Fibroblast of villous mesenchyme (primary cell): ENCODE measurements at regions not wholly inside any gene's neighbourhood (a gene's known extent, or its start where the extent isn't known, plus 50 kb on each side); places are given as distances from the start of the nearest gene placed in this dataset.

Experiments used
- DNase-seq: peaks from one replicate; pipeline ENCODE4 v3.0.0-alpha.2; 2010; ENCODE audit warnings: low read depth
- H3K4me3 ChIP-seq: 2 replicates; pipeline ENCODE4 v1.5.1; 2011; ENCODE audit warnings: low read depth, mild to moderate bottlenecking, low read length
- CTCF ChIP-seq: IDR thresholded peaks from 2 replicates; pipeline ENCODE4 v1.5.1; 2012; ENCODE audit warnings: low read depth, mild to moderate bottlenecking, low read length; ENCODE audit not compliant: insufficient read depth

GRCh38 chr3:34920806-34921205, 718.5 kb upstream of the ARPP21 start:
- H3K4me3 ChIP-seq: no peak overlapping the region
- no peak for TF ChIP-seq CTCF
- no peak for DNase-seq

GRCh38 chr3:34924961-34925360, 714.4 kb upstream of the ARPP21 start:
- H3K4me3 ChIP-seq: no peak overlapping the region
- no peak for DNase-seq
- no peak for TF ChIP-seq CTCF

GRCh38 chr3:34925851-34926250, 713.5 kb upstream of the ARPP21 start:
- no peak for DNase-seq
- TF ChIP-seq CTCF: no peak
- no peak overlapping the region for H3K4me3 ChIP-seq

GRCh38 chr3:34929036-34929435, 710.3 kb upstream of the ARPP21 start:
- H3K4me3 ChIP-seq: no peak overlapping the region
- no peak for DNase-seq
- TF ChIP-seq CTCF: no peak

GRCh38 chr3:34934660-34935059, 704.7 kb upstream of the ARPP21 start:
- DNase-seq: no peak
- H3K4me3 ChIP-seq: no peak overlapping the region
- TF ChIP-seq CTCF: no peak

- H3K4me3 ChIP-seq: no peak overlapping the region
- DNase-seq: no peak
Measured at GRCh38 chr3:34938784-34939183, 700.5 kb upstream of the ARPP21 start.

GRCh38 chr3:34942256-34942655, 697.1 kb upstream of the ARPP21 start:
- TF ChIP-seq CTCF: no peak
- H3K4me3 ChIP-seq: no peak overlapping the region
- DNase-seq: no peak

More at GRCh38 chr3:34938784-34939183, 700.5 kb upstream of the ARPP21 start:
- no peak for TF ChIP-seq CTCF
